ENCODE measurements at regions not wholly inside any gene's neighbourhood (a gene's known extent, or its start where the extent isn't known, plus 50 kb on each side); places are given as distances from the start of the nearest gene placed in this dataset.

GRCh38 chr9:25954209-25954608, 276.0 kb upstream of the TUSC1 start:
- TF ChIP-seq CTCF (IDR thresholded peaks at IDR 0.05) = no peak
- TF ChIP-seq PRDM15 (CRISPR knock-in tag; IDR thresholded peaks at IDR 0.05) = no peak
- TF ChIP-seq, protein P1, sequence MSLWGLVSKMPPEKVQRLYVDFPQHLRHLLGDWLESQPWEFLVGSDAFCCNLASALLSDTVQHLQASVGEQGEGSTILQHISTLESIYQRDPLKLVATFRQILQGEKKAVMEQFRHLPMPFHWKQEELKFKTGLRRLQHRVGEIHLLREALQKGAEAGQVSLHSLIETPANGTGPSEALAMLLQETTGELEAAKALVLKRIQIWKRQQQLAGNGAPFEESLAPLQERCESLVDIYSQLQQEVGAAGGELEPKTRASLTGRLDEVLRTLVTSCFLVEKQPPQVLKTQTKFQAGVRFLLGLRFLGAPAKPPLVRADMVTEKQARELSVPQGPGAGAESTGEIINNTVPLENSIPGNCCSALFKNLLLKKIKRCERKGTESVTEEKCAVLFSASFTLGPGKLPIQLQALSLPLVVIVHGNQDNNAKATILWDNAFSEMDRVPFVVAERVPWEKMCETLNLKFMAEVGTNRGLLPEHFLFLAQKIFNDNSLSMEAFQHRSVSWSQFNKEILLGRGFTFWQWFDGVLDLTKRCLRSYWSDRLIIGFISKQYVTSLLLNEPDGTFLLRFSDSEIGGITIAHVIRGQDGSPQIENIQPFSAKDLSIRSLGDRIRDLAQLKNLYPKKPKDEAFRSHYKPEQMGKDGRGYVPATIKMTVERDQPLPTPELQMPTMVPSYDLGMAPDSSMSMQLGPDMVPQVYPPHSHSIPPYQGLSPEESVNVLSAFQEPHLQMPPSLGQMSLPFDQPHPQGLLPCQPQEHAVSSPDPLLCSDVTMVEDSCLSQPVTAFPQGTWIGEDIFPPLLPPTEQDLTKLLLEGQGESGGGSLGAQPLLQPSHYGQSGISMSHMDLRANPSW (CRISPR knock-in tag; conservative IDR thresholded peaks at IDR 0.05; ENCODE audit: low read depth) = no peak
- TF ChIP-seq, protein P2, sequence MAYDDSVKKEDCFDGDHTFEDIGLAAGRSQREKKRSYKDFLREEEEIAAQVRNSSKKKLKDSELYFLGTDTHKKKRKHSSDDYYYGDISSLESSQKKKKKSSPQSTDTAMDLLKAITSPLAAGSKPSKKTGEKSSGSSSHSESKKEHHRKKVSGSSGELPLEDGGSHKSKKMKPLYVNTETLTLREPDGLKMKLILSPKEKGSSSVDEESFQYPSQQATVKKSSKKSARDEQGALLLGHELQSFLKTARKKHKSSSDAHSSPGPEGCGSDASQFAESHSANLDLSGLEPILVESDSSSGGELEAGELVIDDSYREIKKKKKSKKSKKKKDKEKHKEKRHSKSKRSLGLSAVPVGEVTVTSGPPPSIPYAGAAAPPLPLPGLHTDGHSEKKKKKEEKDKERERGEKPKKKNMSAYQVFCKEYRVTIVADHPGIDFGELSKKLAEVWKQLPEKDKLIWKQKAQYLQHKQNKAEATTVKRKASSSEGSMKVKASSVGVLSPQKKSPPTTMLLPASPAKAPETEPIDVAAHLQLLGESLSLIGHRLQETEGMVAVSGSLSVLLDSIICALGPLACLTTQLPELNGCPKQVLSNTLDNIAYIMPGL (CRISPR knock-in tag; IDR thresholded peaks at IDR 0.05) = no peak
- TF ChIP-seq NFYB (CRISPR knock-in tag; conservative IDR thresholded peaks at IDR 0.05; ENCODE audit: low read depth) = no peak
- no peak for TF ChIP-seq FOXK1 (CRISPR knock-in tag; IDR thresholded peaks at IDR 0.05)
- TF ChIP-seq USF2 (CRISPR knock-in tag; IDR thresholded peaks at IDR 0.05) = no peak
- no peak for TF ChIP-seq IRF2 (CRISPR knock-in tag; IDR thresholded peaks at IDR 0.05; ENCODE audit: borderline replicate concordance, low read depth)
- no peak for TF ChIP-seq ZNF263 (CRISPR knock-in tag; IDR thresholded peaks at IDR 0.05; ENCODE audit: low read depth)
- no peak for TF ChIP-seq ETV6 (CRISPR knock-in tag; IDR thresholded peaks at IDR 0.05)
- no peak for TF ChIP-seq CBFB (CRISPR knock-in tag; IDR thresholded peaks at IDR 0.05; ENCODE audit: low read depth)
- no peak for TF ChIP-seq ZNF512 (CRISPR knock-in tag; IDR thresholded peaks at IDR 0.05; ENCODE audit: borderline replicate concordance)
- no peak for TF ChIP-seq SP1 (CRISPR knock-in tag; conservative IDR thresholded peaks at IDR 0.05)
- TF ChIP-seq, protein P3, sequence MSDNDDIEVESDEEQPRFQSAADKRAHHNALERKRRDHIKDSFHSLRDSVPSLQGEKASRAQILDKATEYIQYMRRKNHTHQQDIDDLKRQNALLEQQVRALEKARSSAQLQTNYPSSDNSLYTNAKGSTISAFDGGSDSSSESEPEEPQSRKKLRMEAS (CRISPR knock-in tag; IDR thresholded peaks at IDR 0.05) = no peak
